Liver (tissue), 3 donors: ENCODE measurements at regions not wholly inside any gene's neighbourhood (a gene's known extent, or its start where the extent isn't known, plus 50 kb on each side); places are given as distances from the start of the nearest gene placed in this dataset.

Experiments used
- CTCF ChIP-seq: fragments of 150-350 bp; IDR thresholded peaks from 2 replicates; pipeline ENCODE4 v1.5.1; 2017; ENCODE audit warnings: improper control_type of control experiment, low read depth, low read length; ENCODE audit not compliant: missing input control
- EGR1 ChIP-seq, 2 donors: IDR thresholded peaks; 2 replicates each; pipeline ENCODE4 v1.6.1; 2016 to 2018; ENCODE audit warnings: antibody characterized with exemption in 2 of 2, low read depth in 2 of 2
- REST ChIP-seq: IDR thresholded peaks from 2 replicates; pipeline ENCODE4 v1.6.1; 2016; ENCODE audit warnings: antibody characterized with exemption, mild to moderate bottlenecking
- TAF1 ChIP-seq: conservative IDR thresholded peaks from 2 replicates; pipeline ENCODE4 v1.6.1; 2016; ENCODE audit warnings: antibody characterized with exemption, mild to moderate bottlenecking
- donor health status: healthy.
- donor health status: healthy.

- TF ChIP-seq TAF1, result no peak
- TF ChIP-seq CTCF, result no peak
- TF ChIP-seq REST, result no peak
- no peak for TF ChIP-seq EGR1 (IDR thresholded peaks at IDR 0.05; ENCODE audit: low read depth in 2 of 2)
Measured at GRCh38 chr5:91456928-91457680, 74.0 kb upstream of the ARRDC3 start.
